Hepatocyte (in vitro differentiated cells): ENCODE measurements at regions not wholly inside any gene's neighbourhood (a gene's known extent, or its start where the extent isn't known, plus 50 kb on each side); places are given as distances from the start of the nearest gene placed in this dataset.
"Not testable (repeated sequence)": the region's sequence is repeated elsewhere in the genome, so short reads cannot be mapped to it uniquely, and the experiment has no call there.

Experiments used
- DNase-seq: peaks from one replicate; pipeline ENCODE4 v3.0.0-alpha.2; 2016; ENCODE audit warnings: low spot score
- H2AFZ ChIP-seq: fragments of 200-600 bp; sonication (generic); 2 replicates; pipeline ENCODE4 v1.6.0; 2016; ENCODE audit warnings: antibody characterized with exemption, mild to moderate bottlenecking
- H3K27ac ChIP-seq: fragments of 200-600 bp; sonication (generic); 2 replicates; pipeline ENCODE4 v1.5.1; 2016; ENCODE audit warnings: mild to moderate bottlenecking
- H3K27me3 ChIP-seq: fragments of 200-600 bp; sonication (generic); 2 replicates; pipeline ENCODE4 v1.6.1; 2016
- H3K36me3 ChIP-seq: fragments of 200-600 bp; sonication (generic); replicated peaks from 2 replicates; pipeline ENCODE4 v1.5.1; 2016; ENCODE audit warnings: low read depth; ENCODE audit not compliant: insufficient read depth
- H3K4me1 ChIP-seq: fragments of 200-600 bp; sonication (generic); 2 replicates; pipeline ENCODE4 v1.5.1; 2016; ENCODE audit warnings: mild to moderate bottlenecking, moderate library complexity; ENCODE audit not compliant: insufficient read depth
- H3K4me2 ChIP-seq: fragments of 200-600 bp; sonication (generic); 2 replicates; pipeline ENCODE4 v1.6.0; 2016
- H3K4me3 ChIP-seq: fragments of 200-600 bp; sonication (generic); 2 replicates; pipeline ENCODE4 v1.5.1; 2016; ENCODE audit warnings: mild to moderate bottlenecking
- H3K79me2 ChIP-seq: fragments of 200-600 bp; sonication (generic); 2 replicates; pipeline ENCODE4 v1.6.0; 2017; ENCODE audit warnings: mild to moderate bottlenecking
- H3K9me2 ChIP-seq: fragments of 200-600 bp; sonication (generic); replicated peaks from 2 replicates; pipeline ENCODE4 v1.6.0; 2017; ENCODE audit warnings: mild to moderate bottlenecking; ENCODE audit not compliant: insufficient read depth
- H3K9me3 ChIP-seq: fragments of 200-600 bp; sonication (generic); 2 replicates; pipeline ENCODE4 v1.5.1; 2016; ENCODE audit warnings: low read depth, mild to moderate bottlenecking
- H4K20me1 ChIP-seq: fragments of 200-600 bp; sonication (generic); 2 replicates; pipeline ENCODE4 v1.6.0; 2016; ENCODE audit warnings: mild to moderate bottlenecking; ENCODE audit not compliant: insufficient read depth, poor library complexity, severe bottlenecking
- EZH2 ChIP-seq: fragments of 200-600 bp; sonication (generic); IDR thresholded peaks from 2 replicates; pipeline ENCODE4 v1.6.1; 2016; ENCODE audit warnings: antibody characterized with exemption, mild to moderate bottlenecking, borderline replicate concordance
- EZH2phosphoT487 ChIP-seq: fragments of 200-600 bp; sonication (generic); IDR thresholded peaks from one replicate; pipeline ENCODE4 v1.6.1; 2018; ENCODE audit warnings: antibody characterized with exemption, mild to moderate bottlenecking, low read depth, moderate library complexity; ENCODE audit not compliant: unreplicated experiment, severe bottlenecking
- WGBS: methylation state at CpG from one replicate; pipeline ENCODE4 v1.1.6; 2016; ENCODE audit warnings: low lambda C conversion rate; ENCODE audit errors: missing lambda C conversion rate; 5-methylcytosine and 5-hydroxymethylcytosine counted together
- TF ChIP-seq, protein P1 (sequence below): fragments of 200-600 bp; sonication (generic); IDR thresholded peaks from 2 replicates; pipeline ENCODE4 v1.5.1; 2016; ENCODE audit warnings: antibody characterized with exemption, mild to moderate bottlenecking; ENCODE audit not compliant: poor library complexity

DNA sequence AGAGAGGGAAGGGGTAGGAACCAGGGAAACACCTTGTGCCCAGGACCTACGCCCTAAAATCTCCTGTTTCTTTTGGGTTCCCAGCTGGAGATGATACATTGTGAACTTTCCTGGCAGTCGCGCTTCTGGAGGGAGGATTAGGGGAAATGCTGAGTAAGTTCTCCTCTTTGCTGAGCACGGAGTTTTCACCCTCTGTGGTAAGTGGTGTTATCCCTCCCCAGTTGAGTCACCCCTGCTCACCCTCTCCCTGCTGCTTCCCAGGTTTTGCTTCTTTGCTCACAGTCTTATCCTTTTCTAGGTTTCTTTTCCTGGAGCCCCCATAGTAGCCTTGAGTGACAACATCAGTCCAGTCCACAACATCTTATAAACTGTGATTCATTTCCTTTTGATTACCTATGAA is 789.1 kb downstream of the TMEM121 start:
- 57% methylated on average over 4 of the region's 4 CpGs for WGBS

DNA sequence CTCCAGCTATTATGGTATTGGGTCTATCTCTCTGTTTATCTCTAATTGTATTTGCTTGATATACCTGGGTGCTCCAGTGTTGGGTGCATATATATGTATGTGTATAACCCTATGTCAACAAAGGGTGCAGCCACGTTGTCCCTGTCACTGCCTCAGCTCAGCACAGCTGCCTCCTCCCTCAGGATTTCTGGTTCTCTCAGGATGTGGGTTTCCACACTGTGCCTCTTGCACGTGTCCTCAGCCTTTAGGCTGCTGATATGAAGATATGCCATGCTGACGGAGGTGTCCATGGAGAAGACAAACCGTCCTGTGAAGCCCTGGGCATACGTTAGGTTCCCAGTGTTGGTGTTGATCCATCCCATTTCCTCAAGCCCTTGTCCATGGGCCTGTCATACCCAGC is 791.2 kb downstream of the TMEM121 start:
- Histone ChIP-seq H3K27ac (no peak overlapping the region), H3K27me3 (no peaks in the 10 kb centered on the region), H3K4me1 (no peaks in the 10 kb centered on the region), H3K36me3 (no peaks in the 10 kb centered on the region), H3K4me3 (no peak overlapping the region), H4K20me1 (no peaks in the 10 kb centered on the region), H3K9me2 (no peaks in the 10 kb centered on the region), H3K79me2 (no peaks in the 10 kb centered on the region), H3K4me2 (no peak overlapping the region), H2AFZ (no peak overlapping the region), H3K9me3 (no peaks in the 10 kb centered on the region)
- TF ChIP-seq EZH2 = no peak
- no peak for TF ChIP-seq EZH2phosphoT487
- TF ChIP-seq, protein P1, sequence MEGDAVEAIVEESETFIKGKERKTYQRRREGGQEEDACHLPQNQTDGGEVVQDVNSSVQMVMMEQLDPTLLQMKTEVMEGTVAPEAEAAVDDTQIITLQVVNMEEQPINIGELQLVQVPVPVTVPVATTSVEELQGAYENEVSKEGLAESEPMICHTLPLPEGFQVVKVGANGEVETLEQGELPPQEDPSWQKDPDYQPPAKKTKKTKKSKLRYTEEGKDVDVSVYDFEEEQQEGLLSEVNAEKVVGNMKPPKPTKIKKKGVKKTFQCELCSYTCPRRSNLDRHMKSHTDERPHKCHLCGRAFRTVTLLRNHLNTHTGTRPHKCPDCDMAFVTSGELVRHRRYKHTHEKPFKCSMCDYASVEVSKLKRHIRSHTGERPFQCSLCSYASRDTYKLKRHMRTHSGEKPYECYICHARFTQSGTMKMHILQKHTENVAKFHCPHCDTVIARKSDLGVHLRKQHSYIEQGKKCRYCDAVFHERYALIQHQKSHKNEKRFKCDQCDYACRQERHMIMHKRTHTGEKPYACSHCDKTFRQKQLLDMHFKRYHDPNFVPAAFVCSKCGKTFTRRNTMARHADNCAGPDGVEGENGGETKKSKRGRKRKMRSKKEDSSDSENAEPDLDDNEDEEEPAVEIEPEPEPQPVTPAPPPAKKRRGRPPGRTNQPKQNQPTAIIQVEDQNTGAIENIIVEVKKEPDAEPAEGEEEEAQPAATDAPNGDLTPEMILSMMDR = no peak
- WGBS = 46% methylated on average over 5 of the region's 5 CpGs
- DNase-seq = no peak

More for the DNA sequence above, 789.1 kb downstream of the TMEM121 start:
- H3K4me1 ChIP-seq = no peaks in the 10 kb centered on the region
- no peak overlapping the region for H2AFZ ChIP-seq
- no peak overlapping the region for H3K4me3 ChIP-seq
- no peak overlapping the region for H3K27ac ChIP-seq
- no peaks in the 10 kb centered on the region for H3K27me3 ChIP-seq
- TF ChIP-seq, protein P1 = no peak
- no peak for TF ChIP-seq EZH2
- no peak for TF ChIP-seq EZH2phosphoT487
- no peak for DNase-seq
- no peaks in the 10 kb centered on the region for H3K9me3 ChIP-seq
- H4K20me1 ChIP-seq = no peaks in the 10 kb centered on the region
- no peaks in the 10 kb centered on the region for H3K9me2 ChIP-seq
- H3K79me2 ChIP-seq = no peaks in the 10 kb centered on the region
- H3K4me2 ChIP-seq = no peak overlapping the region
- no peaks in the 10 kb centered on the region for H3K36me3 ChIP-seq

DNA sequence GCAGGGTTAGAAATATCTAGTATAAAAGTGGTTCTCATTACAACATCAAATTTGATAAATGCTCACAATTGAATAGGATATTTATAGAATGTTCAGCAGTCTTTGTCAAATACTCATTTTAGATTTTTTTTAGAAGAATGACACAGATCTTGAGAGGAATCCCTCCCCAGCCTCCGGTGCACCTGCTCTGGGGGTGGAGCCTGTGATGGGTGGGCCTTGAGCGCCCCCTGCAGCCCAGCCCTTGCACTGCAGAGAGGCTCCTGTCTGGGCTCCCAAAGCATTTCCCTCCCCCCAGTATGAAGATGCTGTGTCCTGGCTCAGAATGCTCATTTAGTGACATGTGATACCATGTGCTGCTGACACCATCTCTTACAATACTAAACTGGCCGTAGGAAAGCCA is 792.3 kb downstream of the TMEM121 start:
- Histone ChIP-seq H3K9me2 (no peaks in the 10 kb centered on the region), H2AFZ (no peak overlapping the region), H3K36me3 (no peaks in the 10 kb centered on the region), H3K4me3 (no peak overlapping the region), H4K20me1 (no peaks in the 10 kb centered on the region), H3K4me1 (no peaks in the 10 kb centered on the region), H3K4me2 (no peak overlapping the region), H3K9me3 (no peaks in the 10 kb centered on the region), H3K79me2 (no peaks in the 10 kb centered on the region), H3K27ac (no peak overlapping the region), H3K27me3 (no peaks in the 10 kb centered on the region)
- 38% methylated on average over 3 of the region's 3 CpGs for WGBS
- TF ChIP-seq, protein P1 = no peak
- TF ChIP-seq EZH2phosphoT487 = no peak
- no peak for TF ChIP-seq EZH2
- no peak for DNase-seq

DNA sequence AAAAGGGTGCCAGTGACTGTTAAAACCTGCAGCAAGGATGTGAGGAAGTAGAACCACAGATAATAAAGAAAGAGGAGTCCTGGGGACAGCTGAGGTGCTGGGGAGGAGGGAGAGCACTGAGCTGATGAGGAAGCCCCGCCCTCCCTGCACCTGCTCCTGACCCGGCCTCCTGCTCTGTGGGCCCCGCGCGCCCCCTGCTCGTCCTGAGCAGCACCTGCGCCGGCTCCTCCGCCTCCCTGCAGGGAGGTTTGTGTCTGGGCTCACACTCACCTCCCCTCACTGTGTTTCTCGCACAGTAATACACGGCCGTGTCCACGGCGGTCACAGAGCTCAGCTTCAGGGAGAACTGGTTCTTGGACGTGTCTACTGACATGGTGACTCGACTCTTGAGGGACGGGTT is 797.6 kb downstream of the TMEM121 start:
- WGBS = 86% methylated on average over 16 of the region's 17 CpGs
- H3K9me2 ChIP-seq, H3K9me3 ChIP-seq: not testable (repeated sequence)

More for the DNA sequence above, 797.6 kb downstream of the TMEM121 start:
- not testable (repeated sequence) for H3K27me3 ChIP-seq, H3K27ac ChIP-seq, H3K4me1 ChIP-seq, H2AFZ ChIP-seq, DNase-seq, H4K20me1 ChIP-seq, H3K79me2 ChIP-seq, H3K4me2 ChIP-seq, H3K4me3 ChIP-seq, H3K36me3 ChIP-seq
